ENCODE measurements at regions not wholly inside any gene's neighbourhood (a gene's known extent, or its start where the extent isn't known, plus 50 kb on each side); places are given as distances from the start of the nearest gene placed in this dataset.
A peak's percentile ranks its signal among the peaks of the same experiment; 100 is the strongest.

GRCh38 chr9:72427801-72428200 lies 62.8 kb upstream of the ZFAND5 start:
- WGBS (ENCODE audit: low lambda C conversion rate), result 13% methylated on average over 1 of the region's 1 CpG
- TF ChIP-seq NRF1 (IDR thresholded peaks at IDR 0.05; ENCODE audit: low read depth, low read length) (no peak), MXI1 (IDR thresholded peaks at IDR 0.05; ENCODE audit: low read depth, low read length) (no peak), REST (IDR thresholded peaks at IDR 0.05; ENCODE audit: low read depth, low read length) (no peak), PBX3 (IDR thresholded peaks at IDR 0.05) (no peak), SIN3A (IDR thresholded peaks at IDR 0.05; ENCODE audit: borderline replicate concordance, low read depth, low read length) (no peak), RXRA (IDR thresholded peaks at IDR 0.05; ENCODE audit: borderline replicate concordance, low read depth) (no peak)
- Histone ChIP-seq H3K36me3 (replicated peaks in 1 of 2; ENCODE audit: control insufficient read depth in 1 of 2, insufficient read depth in 2 of 2, low read length in 1 of 2) (no peaks in the 10 kb centered on the region), H3K27me3 (ENCODE audit: insufficient read depth) (no peaks in the 10 kb centered on the region), H3K4me2 (peak overlapping the region; percentile 61; the same call in 1 of the 2 replicates), H3F3A (replicated peaks; ENCODE audit: insufficient read depth) (peaks cover 14% of the 10 kb centered on the region), H3K27ac (ENCODE audit: low read depth in 2 of 2, low read length in 1 of 2) (peak overlapping the region in 1 of 2 experiments; percentile 34; a peak in 1 of 4 replicates), H4K20me1 (ENCODE audit: insufficient read depth) (no peaks in the 10 kb centered on the region), H3K4me3 (ENCODE audit: low read depth in 2 of 2, low read length in 1 of 2) (peak overlapping the region in 1 of 2 experiments; percentile 15; a peak in 1 of 4 replicates), H3K4me1 (ENCODE audit: control insufficient read depth in 1 of 2, insufficient read depth in 2 of 2, low read depth in 1 of 2, low read length in 1 of 2) (peaks cover 0 to 11% of the 10 kb centered on the region in 2 experiments; a peak in 1 of 4 replicates), H3K9ac (no peak overlapping the region), H3K9me2 (no peaks in the 10 kb centered on the region), H2AFZ (ENCODE audit: low read depth) (peak overlapping the region; percentile 56; the same call in 1 of the 2 replicates), H3K79me2 (ENCODE audit: insufficient read depth) (no peaks in the 10 kb centered on the region; the same call in 1 of the 2 replicates), H3K9me3 (no peaks in the 10 kb centered on the region)
- POLR2A ChIA-PET, result no interaction called here
- no peak for DNase-seq
- CTCF ChIA-PET, result no interaction called here

- Histone ChIP-seq H3K27ac (ENCODE audit: low read depth in 2 of 2, low read length in 1 of 2) (no peak overlapping the region), H2AFZ (ENCODE audit: low read depth) (no peak overlapping the region), H3K9ac (no peak overlapping the region), H4K20me1 (ENCODE audit: insufficient read depth) (no peaks in the 10 kb centered on the region), H3F3A (replicated peaks; ENCODE audit: insufficient read depth) (peaks cover 14% of the 10 kb centered on the region), H3K4me2 (no peak overlapping the region), H3K4me3 (ENCODE audit: low read depth in 2 of 2, low read length in 1 of 2) (no peak overlapping the region), H3K36me3 (replicated peaks in 1 of 2; ENCODE audit: control insufficient read depth in 1 of 2, insufficient read depth in 2 of 2, low read length in 1 of 2) (no peaks in the 10 kb centered on the region), H3K9me2 (no peaks in the 10 kb centered on the region), H3K4me1 (ENCODE audit: control insufficient read depth in 1 of 2, insufficient read depth in 2 of 2, low read depth in 1 of 2, low read length in 1 of 2) (peaks cover 0 to 11% of the 10 kb centered on the region in 2 experiments; a peak in 1 of 4 replicates), H3K27me3 (ENCODE audit: insufficient read depth) (no peaks in the 10 kb centered on the region), H3K79me2 (ENCODE audit: insufficient read depth) (no peaks in the 10 kb centered on the region; the same call in 1 of the 2 replicates), H3K9me3 (no peaks in the 10 kb centered on the region)
- POLR2A ChIA-PET, result no interaction called here
- TF ChIP-seq MEF2A (IDR thresholded peaks at IDR 0.05; ENCODE audit: borderline replicate concordance, low read depth) (no peak), TAF1 (IDR thresholded peaks at IDR 0.05; ENCODE audit: borderline replicate concordance, low read depth, low read length) (no peak), MAX (IDR thresholded peaks at IDR 0.05; ENCODE audit: low read depth) (no peak), ELF1 (IDR thresholded peaks at IDR 0.05) (no peak), YY1 (IDR thresholded peaks at IDR 0.05; ENCODE audit: low read depth) (no peak), RAD21 (IDR thresholded peaks at IDR 0.05; ENCODE audit: low read length) (no peak), POLR2AphosphoS5 (IDR thresholded peaks at IDR 0.05; ENCODE audit: low read depth, low read length) (no peak), ZBTB33 (IDR thresholded peaks at IDR 0.05; ENCODE audit: borderline replicate concordance, low read depth) (no peak), USF2 (IDR thresholded peaks at IDR 0.05; ENCODE audit: borderline replicate concordance, low read depth, low read length) (no peak), TCF12 (IDR thresholded peaks at IDR 0.05) (no peak), MXI1 (IDR thresholded peaks at IDR 0.05; ENCODE audit: low read depth, low read length) (no peak)
- DNase-seq, result no peak
- CTCF ChIA-PET, result no interaction called here
Observed at GRCh38 chr9:72424131-72424530, 59.1 kb upstream of the ZFAND5 start.
